Spleen (tissue), 11 donors: ENCODE measurements at regions not wholly inside any gene's neighbourhood (a gene's known extent, or its start where the extent isn't known, plus 50 kb on each side); places are given as distances from the start of the nearest gene placed in this dataset.

Experiments used
- DNase-seq: peaks from one replicate; pipeline ENCODE4 v3.0.0-alpha.2; 2020
- H3K27ac ChIP-seq, 8 donors: fragments of 200-600 bp; sonication (generic) in 7 of 8; 1 replicate in 4 of 8; 2 replicates in 4 of 8; pipeline versions ENCODE4 v1.5.0 to v1.8.0; 2016 to 2021; ENCODE audit warnings: inconsistent platforms in 4 of 8, mild to moderate bottlenecking in 4 of 8, moderate library complexity in 1 of 8
- H3K27me3 ChIP-seq, 7 donors: fragments of 200-600 bp; sonication (generic) in 6 of 7; replicated peaks in 1 of 7; 1 replicate in 4 of 7; 2 replicates in 3 of 7; pipeline versions ENCODE4 v1.5.0 to v1.8.0; 2016 to 2021; ENCODE audit warnings: inconsistent platforms in 3 of 7, mild to moderate bottlenecking in 1 of 7
- H3K36me3 ChIP-seq, 6 donors: fragments of 200-600 bp; sonication (generic) in 5 of 6; 1 replicate in 4 of 6; 2 replicates in 2 of 6; pipeline versions ENCODE4 v1.5.0 to v1.8.0; 2016 to 2021; ENCODE audit warnings: inconsistent platforms in 2 of 6
- H3K4me1 ChIP-seq, 6 donors: fragments of 200-600 bp; sonication (generic) in 5 of 6; 1 replicate in 3 of 6; 2 replicates in 3 of 6; pipeline versions ENCODE4 v1.5.0 to v1.8.0; 2016 to 2021; ENCODE audit warnings: inconsistent platforms in 3 of 6
- H3K4me3 ChIP-seq, 8 donors: fragments of 200-600 bp; sonication (generic) in 7 of 8; 1 replicate in 4 of 8; 2 replicates in 4 of 8; pipeline versions ENCODE4 v1.5.0 to v1.8.0; 2016 to 2021; ENCODE audit warnings: inconsistent platforms in 4 of 8, mild to moderate bottlenecking in 4 of 8, moderate library complexity in 2 of 8
- H3K9me3 ChIP-seq, 8 donors: fragments of 200-600 bp; sonication (generic) in 7 of 8; 1 replicate in 4 of 8; 2 replicates in 4 of 8; pipeline versions ENCODE4 v1.5.0 to v1.8.0; 2016 to 2021; ENCODE audit warnings: inconsistent platforms in 4 of 8
- CTCF ChIP-seq, 11 experiments: fragments of 200-600 bp in 7 of 11; fragments of 450-650 bp in 4 of 11; sonication (generic) in 4 of 11; IDR thresholded peaks in 8 of 11; conservative IDR thresholded peaks in 3 of 11; 1 replicate in 7 of 11; 2 replicates in 4 of 11; pipeline versions ENCODE4 v1.4.0 to v1.8.0; 2016 to 2021; ENCODE audit warnings: antibody characterized with exemption in 11 of 11, inconsistent platforms in 4 of 11, mild to moderate bottlenecking in 1 of 11
- POLR2A ChIP-seq, 3 donors: fragments of 450-650 bp; IDR thresholded peaks; one replicate each; pipeline ENCODE4 v1.5.1; 2017; ENCODE audit warnings: antibody characterized with exemption in 3 of 3, mild to moderate bottlenecking in 1 of 3
- POLR2AphosphoS5 ChIP-seq, 3 donors: sonication (generic); formaldehyde crosslinking; IDR thresholded peaks; one replicate each; pipeline ENCODE4 v1.5.1; 2017; ENCODE audit warnings: antibody characterized with exemption in 3 of 3
- WGBS, 5 donors: extraction: QIAGEN DNeasy Blood & Tissue Kit in 3 of 5; methylation state at CpG; one replicate each; pipeline versions ENCODE4 v1.1.5 to v1.1.7; 2013 to 2018; 5-methylcytosine and 5-hydroxymethylcytosine counted together
- intact Hi-C: fragments of 100-400 bp; cut with DNase I; formaldehyde crosslinking; loops from one replicate; pipeline ENCODE4 v1.15.0; 2023; ENCODE audit warnings: low total_unique reads
- donor health status: healthy with polysubstance abuse.
- donor health status: DM: no; HTN: no; CAD: no; lungs with moderate emphysema.
- donor health status: DM: no; HTN: no; CAD: no.
- donor health status: Bipolar disorder and iron deficiency.
- donor health status: healthy.
- donor health status: DM: no; HTN: no; CAD: no.
- donor health status: DM: yes; HTN: yes; CAD: no.

- no peak for DNase-seq
- no peak overlapping the region for H3K27ac ChIP-seq
- peaks cover 0 to 37% (median 0%) of the 10 kb centered on the region in 7 donors for H3K27me3 ChIP-seq
- no peak overlapping the region for H3K4me3 ChIP-seq
- intact Hi-C loops = no loop called here
- no peaks in the 10 kb centered on the region for H3K4me1 ChIP-seq
- whole genome bisulfite sequencing, 5 donors = 57 to 76% (median 67%) methylated on average over 1 of the region's 1 CpG
- H3K9me3 ChIP-seq = peaks cover 0 to 17% (median 10%) of the 10 kb centered on the region in 8 donors
- H3K36me3 ChIP-seq = no peaks in the 10 kb centered on the region
- TF ChIP-seq CTCF (IDR thresholded peaks at IDR 0.05 in 8 of 11, conservative IDR thresholded peaks at IDR 0.05 in 3 of 11) = no peak
- no peak for TF ChIP-seq POLR2A (IDR thresholded peaks at IDR 0.05)
- no peak for TF ChIP-seq POLR2AphosphoS5 (IDR thresholded peaks at IDR 0.05)
Observed at GRCh38 chr1:14321422-14321821, 277.1 kb upstream of the KAZN start.

DNA sequence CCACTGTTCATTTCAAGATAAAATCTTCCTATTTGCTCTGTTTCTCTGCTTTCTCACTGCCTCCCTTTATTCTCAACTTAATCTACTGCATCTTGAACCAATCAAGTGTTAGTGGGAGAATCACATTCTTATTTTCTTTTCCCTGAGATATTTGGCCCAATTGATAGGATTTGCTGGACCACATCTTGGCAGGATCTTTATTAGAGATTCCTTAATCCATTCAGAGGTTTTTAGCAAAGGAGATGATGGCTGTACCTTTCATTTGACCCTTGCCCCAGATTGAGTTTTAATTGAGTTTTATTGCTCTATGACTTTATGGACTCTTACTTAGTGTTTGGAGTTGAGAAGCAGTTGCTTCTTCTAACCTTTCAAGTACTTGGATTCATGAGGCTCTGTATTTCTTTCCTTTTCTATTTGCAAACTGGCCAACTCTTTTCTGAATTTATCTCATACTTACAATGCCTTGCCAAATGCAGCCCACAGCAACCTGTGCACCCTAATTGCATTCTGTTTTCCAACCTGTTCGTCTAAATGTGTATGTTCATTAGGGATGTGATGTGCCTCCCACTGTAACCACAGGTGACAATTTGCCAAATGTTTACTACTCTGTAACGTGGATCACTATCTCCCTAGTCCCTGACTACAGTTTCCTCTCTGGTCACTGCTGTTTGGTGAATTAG, 274.8 kb upstream of the KAZN start:
- peaks cover 0 to 17% (median 10%) of the 10 kb centered on the region in 8 donors for H3K9me3 ChIP-seq
- DNase-seq = no peak
- TF ChIP-seq POLR2AphosphoS5 (IDR thresholded peaks at IDR 0.05) (no peak), CTCF (IDR thresholded peaks at IDR 0.05 in 8 of 11, conservative IDR thresholded peaks at IDR 0.05 in 3 of 11) (no peak), POLR2A (IDR thresholded peaks at IDR 0.05) (no peak)
- no peaks in the 10 kb centered on the region for H3K36me3 ChIP-seq
- H3K4me1 ChIP-seq = no peaks in the 10 kb centered on the region
- H3K4me3 ChIP-seq = no peak overlapping the region
- H3K27ac ChIP-seq = no peak overlapping the region
- WGBS, 5 donors = 48 to 72% (median 57%) methylated on average over 2 of the region's 2 CpGs
- H3K27me3 ChIP-seq = peaks cover 0 to 46% (median 0%) of the 10 kb centered on the region in 7 donors
- intact Hi-C loops = no loop called here

GRCh38 chr1:14324248-14324630, 274.2 kb upstream of the KAZN start:
- Histone ChIP-seq H3K27ac (no peak overlapping the region), H3K36me3 (no peaks in the 10 kb centered on the region), H3K4me3 (no peak overlapping the region), H3K27me3 (peaks cover 0 to 46% (median 0%) of the 10 kb centered on the region in 7 donors), H3K4me1 (no peaks in the 10 kb centered on the region), H3K9me3 (peaks cover 0 to 17% (median 10%) of the 10 kb centered on the region in 8 donors)
- TF ChIP-seq POLR2AphosphoS5 (IDR thresholded peaks at IDR 0.05) (no peak), POLR2A (IDR thresholded peaks at IDR 0.05) (no peak)
- intact Hi-C loops = no loop called here
- 34 to 49% (median 43%) methylated on average over 2 of the region's 2 CpGs for WGBS, 5 donors
- no peak for DNase-seq

GRCh38 chr1:14326857-14327256, 271.6 kb upstream of the KAZN start:
- H3K9me3 ChIP-seq = peaks cover 0 to 39% (median 22%) of the 10 kb centered on the region in 8 donors
- intact Hi-C loops = no loop called here
- no peaks in the 10 kb centered on the region for H3K36me3 ChIP-seq
- DNase-seq = no peak
- H3K27ac ChIP-seq = no peak overlapping the region
- peaks cover 0 to 30% (median 0%) of the 10 kb centered on the region in 7 donors for H3K27me3 ChIP-seq
- TF ChIP-seq POLR2AphosphoS5 (IDR thresholded peaks at IDR 0.05) (no peak), POLR2A (IDR thresholded peaks at IDR 0.05) (no peak), CTCF (IDR thresholded peaks at IDR 0.05 in 8 of 11, conservative IDR thresholded peaks at IDR 0.05 in 3 of 11) (no peak)
- WGBS, 5 donors = 86 to 97% (median 90%) methylated on average over 3 of the region's 3 CpGs
- no peaks in the 10 kb centered on the region for H3K4me1 ChIP-seq
- H3K4me3 ChIP-seq = no peak overlapping the region
